ENCODE measurements at regions not wholly inside any gene's neighbourhood (a gene's known extent, or its start where the extent isn't known, plus 50 kb on each side); places are given as distances from the start of the nearest gene placed in this dataset.

DNA sequence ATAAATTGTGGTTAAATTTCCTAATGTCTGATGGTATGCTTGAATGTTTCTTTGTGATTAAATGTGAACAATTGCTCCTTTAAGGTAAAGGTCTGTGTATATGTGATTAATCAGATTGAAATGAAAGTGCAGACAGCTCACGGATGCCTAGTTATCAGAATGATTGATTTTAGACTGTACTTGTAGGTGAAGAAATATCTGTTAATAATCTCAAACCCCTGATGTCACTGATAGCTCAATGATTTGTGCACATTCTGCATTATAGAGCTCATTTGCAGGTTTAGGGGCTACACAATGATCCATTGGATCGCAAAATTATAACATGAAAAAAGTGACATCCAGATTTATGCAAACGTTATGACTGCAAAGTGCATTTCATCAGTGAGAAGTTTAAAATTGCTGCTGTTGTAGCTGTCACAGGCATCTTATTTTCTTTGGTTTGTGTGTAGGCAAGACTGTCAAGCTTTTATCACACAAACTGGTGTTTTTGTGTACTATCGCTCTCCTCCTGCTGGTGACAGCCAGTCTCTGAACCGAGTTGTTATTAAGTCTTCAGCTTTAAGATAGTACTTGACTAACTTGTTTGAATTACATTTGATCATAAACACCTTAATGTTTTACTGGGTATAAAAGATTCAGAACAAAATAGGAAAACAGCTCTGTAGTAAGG is 103.4 kb upstream of the RMST start:
- H3K4me3 ChIP-seq (ENCODE audit: low read depth, low read length), result no peak overlapping the region
- TF ChIP-seq, protein P1, sequence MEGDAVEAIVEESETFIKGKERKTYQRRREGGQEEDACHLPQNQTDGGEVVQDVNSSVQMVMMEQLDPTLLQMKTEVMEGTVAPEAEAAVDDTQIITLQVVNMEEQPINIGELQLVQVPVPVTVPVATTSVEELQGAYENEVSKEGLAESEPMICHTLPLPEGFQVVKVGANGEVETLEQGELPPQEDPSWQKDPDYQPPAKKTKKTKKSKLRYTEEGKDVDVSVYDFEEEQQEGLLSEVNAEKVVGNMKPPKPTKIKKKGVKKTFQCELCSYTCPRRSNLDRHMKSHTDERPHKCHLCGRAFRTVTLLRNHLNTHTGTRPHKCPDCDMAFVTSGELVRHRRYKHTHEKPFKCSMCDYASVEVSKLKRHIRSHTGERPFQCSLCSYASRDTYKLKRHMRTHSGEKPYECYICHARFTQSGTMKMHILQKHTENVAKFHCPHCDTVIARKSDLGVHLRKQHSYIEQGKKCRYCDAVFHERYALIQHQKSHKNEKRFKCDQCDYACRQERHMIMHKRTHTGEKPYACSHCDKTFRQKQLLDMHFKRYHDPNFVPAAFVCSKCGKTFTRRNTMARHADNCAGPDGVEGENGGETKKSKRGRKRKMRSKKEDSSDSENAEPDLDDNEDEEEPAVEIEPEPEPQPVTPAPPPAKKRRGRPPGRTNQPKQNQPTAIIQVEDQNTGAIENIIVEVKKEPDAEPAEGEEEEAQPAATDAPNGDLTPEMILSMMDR (conservative IDR thresholded peaks at IDR 0.05; ENCODE audit: low read depth, low read length), result no peak
- no peak for DNase-seq (ENCODE audit: low read depth)

DNA sequence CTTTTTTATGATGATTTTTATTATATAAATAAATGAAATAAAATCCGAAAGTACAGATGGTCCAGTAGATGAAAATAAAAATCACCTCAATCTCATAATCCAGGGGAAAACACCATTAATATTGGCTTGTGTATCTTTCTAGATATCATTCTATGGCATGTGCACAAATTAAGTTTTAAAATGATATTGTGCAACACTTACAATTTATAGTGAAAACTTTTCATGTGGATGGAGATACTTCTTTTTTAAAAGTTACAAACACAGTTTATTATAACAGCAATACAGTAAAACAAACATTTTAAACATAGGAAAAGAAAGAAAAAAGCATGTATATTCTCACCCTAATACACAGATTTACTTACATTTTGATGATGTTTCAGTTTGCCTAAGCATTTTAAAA is 98.9 kb upstream of the RMST start:
- no peak overlapping the region for H3K4me3 ChIP-seq (ENCODE audit: low read depth, low read length)
- TF ChIP-seq, protein P1 (conservative IDR thresholded peaks at IDR 0.05; ENCODE audit: low read depth, low read length), result no peak
- DNase-seq (ENCODE audit: low read depth), result no peak

DNA sequence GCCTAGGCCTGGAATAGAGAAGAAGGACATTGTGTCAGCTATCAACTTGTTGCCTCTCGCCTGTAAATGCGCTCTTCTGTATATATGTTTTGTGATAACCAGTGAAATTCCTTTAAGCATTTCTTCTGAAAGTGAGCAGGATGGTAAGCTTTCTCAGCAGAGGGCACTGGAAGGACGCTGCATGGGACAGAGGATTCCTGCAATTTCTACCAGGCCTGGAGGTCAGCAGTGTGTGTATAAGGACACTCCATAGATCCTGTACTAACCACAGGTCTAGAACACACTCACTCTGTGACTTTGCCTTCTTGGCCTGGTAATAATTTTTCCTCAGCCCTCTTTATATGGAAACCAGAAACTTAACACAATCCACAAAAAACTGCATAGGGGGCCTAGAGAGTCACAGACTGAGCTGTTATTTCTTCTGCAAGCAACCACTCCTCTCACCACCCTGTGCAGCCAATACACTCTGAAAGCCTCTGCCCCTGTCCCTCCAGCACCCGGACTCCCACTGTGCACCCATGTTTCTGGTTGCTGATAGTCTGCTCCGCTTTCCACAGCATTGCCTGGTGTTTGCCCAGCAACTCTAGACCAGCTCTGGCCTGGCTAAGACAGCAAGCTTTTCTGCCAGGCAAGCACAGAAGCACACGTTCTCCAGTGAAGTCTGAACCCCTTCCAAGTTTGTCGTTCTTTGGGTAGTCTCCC is 94.0 kb upstream of the RMST start:
- no peak overlapping the region for H3K4me3 ChIP-seq (ENCODE audit: low read depth, low read length)
- TF ChIP-seq, protein P1 (conservative IDR thresholded peaks at IDR 0.05; ENCODE audit: low read depth, low read length), result peak; percentile 24
- no peak for DNase-seq (ENCODE audit: low read depth)

DNA sequence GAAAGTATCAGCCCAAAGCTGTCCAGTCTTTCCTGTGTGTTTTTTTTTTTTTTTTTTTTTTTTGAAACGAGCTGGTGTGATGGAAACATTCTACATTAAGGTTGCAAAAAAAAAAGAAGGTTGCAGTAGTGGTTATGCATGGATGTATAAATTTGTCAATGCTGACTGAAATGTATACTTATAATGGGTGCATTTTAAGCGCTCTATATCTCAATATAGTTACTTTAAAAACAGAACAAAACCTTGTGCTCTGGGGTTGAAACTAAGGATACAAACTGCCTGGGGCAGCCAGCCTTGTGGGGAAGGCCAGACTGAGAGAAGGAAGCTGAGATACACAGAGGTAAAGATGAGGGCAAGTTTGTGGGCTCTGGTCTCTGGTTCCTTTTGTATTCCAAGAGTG is 87.3 kb upstream of the RMST start:
- H3K4me3 ChIP-seq (ENCODE audit: low read depth, low read length), result no peak overlapping the region
- TF ChIP-seq, protein P1 (conservative IDR thresholded peaks at IDR 0.05; ENCODE audit: low read depth, low read length), result no peak
- no peak for DNase-seq (ENCODE audit: low read depth)

DNA sequence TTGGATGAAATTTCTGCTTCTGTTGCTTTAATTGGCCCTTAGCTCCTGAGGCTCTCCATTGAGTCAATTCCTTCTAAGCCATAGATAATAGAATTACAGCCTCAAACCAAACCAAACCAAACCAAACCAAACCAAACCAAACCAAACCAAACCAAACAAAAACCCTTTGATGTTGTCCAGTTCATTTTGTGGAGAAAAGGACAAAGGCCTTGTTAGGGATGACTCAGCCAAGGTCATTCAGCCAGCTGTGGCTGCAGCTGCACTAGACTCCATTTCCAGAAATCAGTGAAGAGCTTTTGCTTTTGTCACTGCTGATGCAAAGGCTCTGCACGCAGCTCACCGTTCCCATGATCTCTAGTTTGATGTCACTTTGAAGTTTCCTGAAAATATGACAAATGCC is 82.2 kb upstream of the RMST start:
- TF ChIP-seq, protein P1 (conservative IDR thresholded peaks at IDR 0.05; ENCODE audit: low read depth, low read length), result no peak
- DNase-seq (ENCODE audit: low read depth), result no peak
- H3K4me3 ChIP-seq (ENCODE audit: low read depth, low read length), result no peak overlapping the region

DNA sequence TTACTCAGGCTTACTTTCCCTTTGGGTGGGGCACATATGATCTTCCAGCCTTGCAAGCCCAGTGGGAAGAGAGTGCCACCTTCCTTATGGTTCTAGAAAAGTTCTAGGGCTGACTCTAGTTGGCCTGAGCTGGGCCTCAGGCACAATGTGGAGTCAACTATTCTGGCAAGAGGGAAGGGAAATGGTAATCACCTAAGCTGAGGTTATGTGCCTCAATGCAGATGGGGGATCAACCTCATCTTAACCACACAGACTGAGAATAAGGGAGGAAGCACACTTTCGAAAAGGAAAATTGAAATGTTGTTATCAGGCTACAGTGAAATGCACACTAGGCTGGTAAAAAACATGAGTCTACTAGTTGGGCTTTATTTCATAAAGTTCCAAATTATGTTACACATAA is 77.5 kb upstream of the RMST start:
- TF ChIP-seq, protein P1 (conservative IDR thresholded peaks at IDR 0.05; ENCODE audit: low read depth, low read length), result no peak
- H3K4me3 ChIP-seq (ENCODE audit: low read depth, low read length), result no peak overlapping the region
- DNase-seq (ENCODE audit: low read depth), result no peak

DNA sequence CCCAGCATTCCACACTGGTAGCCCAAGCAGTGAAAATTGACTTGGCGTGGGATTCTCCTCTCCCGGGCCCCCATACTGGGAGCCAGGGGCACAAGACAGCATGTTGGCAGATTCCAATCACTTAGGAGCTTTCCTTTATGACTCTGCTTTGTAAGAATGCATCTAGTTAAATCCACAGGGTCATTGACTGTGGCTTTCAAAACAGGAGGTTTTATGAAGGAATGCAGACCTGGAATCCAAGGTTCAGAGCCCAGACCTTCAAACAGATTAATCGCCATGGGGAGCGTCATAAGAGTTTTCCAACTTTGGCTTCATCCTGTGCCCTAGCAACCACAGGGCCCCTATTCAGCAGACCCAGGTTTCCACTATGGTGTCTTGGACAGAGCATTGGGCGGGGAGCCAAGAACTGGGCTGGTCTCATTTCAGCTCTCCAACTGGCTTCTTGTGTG is 76.4 kb upstream of the RMST start:
- DNase-seq (ENCODE audit: low read depth), result peak; percentile 91
- H3K4me3 ChIP-seq (ENCODE audit: low read depth, low read length), result no peak overlapping the region
- TF ChIP-seq, protein P1 (conservative IDR thresholded peaks at IDR 0.05; ENCODE audit: low read depth, low read length), result no peak

All from epithelial cell of proximal tubule (primary cell).